SK-N-SH treated with all-trans-retinoic acid at 6 μM for 48 hours (cell line): ENCODE measurements at regions not wholly inside any gene's neighbourhood (a gene's known extent, or its start where the extent isn't known, plus 50 kb on each side); places are given as distances from the start of the nearest gene placed in this dataset.

Source experiments
- ATAC-seq: fragments of 200-7000 bp; cut with Tn5 transposase; 3 replicates; pipeline ENCODE4 v1.9.1; 2020; ENCODE audit warnings: mild to moderate bottlenecking, moderate library complexity
- ARNTL ChIP-seq: fragments of 450-650 bp; formaldehyde crosslinking; IDR thresholded peaks from 2 replicates; pipeline ENCODE4 v1.5.0; 2020; ENCODE audit warnings: low read depth, mild to moderate bottlenecking, moderate library complexity, borderline replicate concordance
- BACH2 ChIP-seq: fragments of 250-450 bp; sonication (Bioruptor Pico); IDR thresholded peaks from 2 replicates; pipeline ENCODE4 v1.9.0; 2021; ENCODE audit warnings: mild to moderate bottlenecking, borderline replicate concordance
- CSDC2 ChIP-seq: fragments of 250-450 bp; sonication (Bioruptor Pico); IDR thresholded peaks from 2 replicates; pipeline ENCODE4 v1.5.0; 2020; ENCODE audit warnings: mild to moderate bottlenecking, moderate library complexity
- CSRNP3 ChIP-seq: fragments of 250-450 bp; sonication (Bioruptor Pico); IDR thresholded peaks from 2 replicates; pipeline ENCODE4 v1.5.1; 2021; ENCODE audit warnings: mild to moderate bottlenecking, moderate library complexity
- ESRRG ChIP-seq: fragments of 250-450 bp; sonication (Bioruptor Pico); IDR thresholded peaks from 2 replicates; pipeline ENCODE4 v1.6.1; 2021; ENCODE audit warnings: mild to moderate bottlenecking
- GLIS3 ChIP-seq: fragments of 250-450 bp; sonication (Bioruptor Pico); IDR thresholded peaks from 2 replicates; pipeline ENCODE4 v1.5.0; 2020; ENCODE audit warnings: mild to moderate bottlenecking, moderate library complexity
- ISL1 ChIP-seq: fragments of 250-450 bp; sonication (Bioruptor Pico); IDR thresholded peaks from 2 replicates; pipeline ENCODE4 v2.1.2; 2022; ENCODE audit warnings: mild to moderate bottlenecking, moderate library complexity
- OSR1 ChIP-seq: fragments of 250-450 bp; sonication (Bioruptor Pico); IDR thresholded peaks from 2 replicates; pipeline ENCODE4 v1.8.0; 2022; ENCODE audit warnings: moderate library complexity, mild to moderate bottlenecking, inconsistent platforms
- PPARA ChIP-seq: fragments of 250-450 bp; sonication (Bioruptor Pico); IDR thresholded peaks from 2 replicates; pipeline ENCODE4 v1.5.0; 2020; ENCODE audit warnings: mild to moderate bottlenecking, borderline replicate concordance
- RARB ChIP-seq: fragments of 250-450 bp; sonication (Bioruptor Pico); IDR thresholded peaks from 2 replicates; pipeline ENCODE4 v1.8.0; 2021; ENCODE audit warnings: mild to moderate bottlenecking, moderate library complexity
- SNAI2 ChIP-seq: fragments of 250-450 bp; sonication (Bioruptor Pico); IDR thresholded peaks from 2 replicates; pipeline ENCODE4 v1.5.0; 2020; ENCODE audit warnings: mild to moderate bottlenecking, moderate library complexity
- TCF4 ChIP-seq: fragments of 250-450 bp; sonication (Bioruptor Pico); IDR thresholded peaks from 2 replicates; pipeline ENCODE4 v1.8.0; 2021; ENCODE audit warnings: mild to moderate bottlenecking, moderate library complexity, borderline replicate concordance
- TSHZ2 ChIP-seq: fragments of 250-450 bp; sonication (Bioruptor Pico); IDR thresholded peaks from 2 replicates; pipeline ENCODE4 v1.5.0; 2020; ENCODE audit warnings: mild to moderate bottlenecking, moderate library complexity
- ZC3H10 ChIP-seq: fragments of 250-450 bp; sonication (Bioruptor Pico); IDR thresholded peaks from 2 replicates; pipeline ENCODE4 v1.5.1; 2021; ENCODE audit warnings: mild to moderate bottlenecking, moderate library complexity
- ZFP30 ChIP-seq: fragments of 450-650 bp; formaldehyde crosslinking; IDR thresholded peaks from 2 replicates; pipeline ENCODE4 v1.5.0; 2022; ENCODE audit warnings: mild to moderate bottlenecking, moderate library complexity
- ZNF565 ChIP-seq: fragments of 450-650 bp; formaldehyde crosslinking; conservative IDR thresholded peaks from 2 replicates; pipeline ENCODE4 v1.5.0; 2020; ENCODE audit warnings: low read depth, mild to moderate bottlenecking, moderate library complexity
- ZNF70 ChIP-seq: fragments of 450-650 bp; formaldehyde crosslinking; IDR thresholded peaks from 2 replicates; pipeline ENCODE4 v1.5.0; 2020; ENCODE audit warnings: mild to moderate bottlenecking, moderate library complexity
- ZNF8 ChIP-seq: fragments of 450-650 bp; formaldehyde crosslinking; IDR thresholded peaks from 2 replicates; pipeline ENCODE4 v1.5.0; 2020; ENCODE audit warnings: mild to moderate bottlenecking, moderate library complexity
- TF ChIP-seq, protein P1 (sequence below): fragments of 250-450 bp; sonication (Bioruptor Pico); IDR thresholded peaks from 2 replicates; pipeline ENCODE4 v1.8.0; 2020; ENCODE audit warnings: mild to moderate bottlenecking, moderate library complexity, borderline replicate concordance
- TF ChIP-seq, protein P2 (sequence below): fragments of 250-450 bp; sonication (Bioruptor Pico); IDR thresholded peaks from 2 replicates; pipeline ENCODE4 v1.8.0; 2021; ENCODE audit warnings: low read depth, mild to moderate bottlenecking, moderate library complexity, borderline replicate concordance

DNA sequence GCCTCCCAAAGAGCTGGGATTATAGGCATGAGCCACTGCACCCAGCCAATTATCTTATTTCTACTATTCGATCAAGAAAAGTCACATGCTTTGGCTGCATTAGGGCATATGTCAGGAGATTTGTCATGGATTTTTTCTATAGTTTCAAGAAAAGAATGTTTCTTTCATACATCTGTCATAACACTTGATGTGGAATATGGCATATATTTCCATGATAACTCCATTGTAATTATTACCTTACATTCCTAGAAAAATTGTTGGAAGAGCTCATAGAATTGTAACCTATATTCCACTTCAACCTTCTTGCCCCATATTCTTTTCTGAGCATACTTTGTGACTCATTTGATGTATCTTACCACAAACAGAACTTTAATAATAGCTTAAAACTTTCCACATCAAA is 740.9 kb upstream of the FLRT2 start:
- ATAC-seq, result no peak
- TF ChIP-seq ZFP30 (CRISPR knock-in tag), result no peak
- TF ChIP-seq, protein P1, sequence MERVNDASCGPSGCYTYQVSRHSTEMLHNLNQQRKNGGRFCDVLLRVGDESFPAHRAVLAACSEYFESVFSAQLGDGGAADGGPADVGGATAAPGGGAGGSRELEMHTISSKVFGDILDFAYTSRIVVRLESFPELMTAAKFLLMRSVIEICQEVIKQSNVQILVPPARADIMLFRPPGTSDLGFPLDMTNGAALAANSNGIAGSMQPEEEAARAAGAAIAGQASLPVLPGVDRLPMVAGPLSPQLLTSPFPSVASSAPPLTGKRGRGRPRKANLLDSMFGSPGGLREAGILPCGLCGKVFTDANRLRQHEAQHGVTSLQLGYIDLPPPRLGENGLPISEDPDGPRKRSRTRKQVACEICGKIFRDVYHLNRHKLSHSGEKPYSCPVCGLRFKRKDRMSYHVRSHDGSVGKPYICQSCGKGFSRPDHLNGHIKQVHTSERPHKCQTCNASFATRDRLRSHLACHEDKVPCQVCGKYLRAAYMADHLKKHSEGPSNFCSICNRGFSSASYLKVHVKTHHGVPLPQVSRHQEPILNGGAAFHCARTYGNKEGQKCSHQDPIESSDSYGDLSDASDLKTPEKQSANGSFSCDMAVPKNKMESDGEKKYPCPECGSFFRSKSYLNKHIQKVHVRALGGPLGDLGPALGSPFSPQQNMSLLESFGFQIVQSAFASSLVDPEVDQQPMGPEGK (CRISPR knock-in tag), result no peak
- TF ChIP-seq CSRNP3 (CRISPR knock-in tag), result no peak
- TF ChIP-seq ZC3H10, result no peak
- TF ChIP-seq PPARA (CRISPR knock-in tag), result no peak
- TF ChIP-seq ISL1 (CRISPR knock-in tag), result no peak
- TF ChIP-seq RARB (CRISPR knock-in tag), result no peak
- no peak for TF ChIP-seq TCF4
- TF ChIP-seq, all 23 proteins: peak for 0

DNA sequence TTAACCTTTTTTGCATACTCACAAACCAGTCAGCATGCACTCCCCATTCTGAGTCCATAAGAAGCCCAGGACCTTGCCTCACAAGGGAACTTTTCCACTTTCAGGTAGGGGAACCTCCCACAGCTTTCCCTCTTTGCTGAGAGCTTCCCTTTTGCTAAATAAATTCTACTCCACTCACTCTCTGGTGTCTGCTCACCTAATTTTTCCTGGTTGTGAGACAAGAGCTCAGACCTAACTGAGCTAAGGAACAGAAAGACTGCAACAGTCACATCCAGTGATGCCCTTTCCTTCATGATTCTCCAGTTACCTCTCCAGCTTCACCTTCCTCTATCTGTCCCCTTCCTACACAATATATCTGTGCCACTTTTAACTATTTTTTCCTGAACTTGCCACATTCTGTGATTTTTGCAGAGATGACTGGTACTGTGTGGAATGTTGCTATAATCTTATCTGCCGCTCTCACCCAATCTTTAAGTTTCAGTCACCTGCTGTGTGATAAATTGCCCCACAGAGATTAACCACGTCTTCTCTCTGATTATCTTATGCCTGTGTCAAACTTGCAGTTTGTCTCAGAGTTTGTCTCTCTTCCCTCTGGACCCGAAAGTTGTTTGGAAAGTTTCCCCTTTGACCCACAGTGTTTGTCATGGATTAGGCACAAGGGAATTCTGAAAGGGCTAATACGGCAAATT is 737.1 kb upstream of the FLRT2 start:
- TF ChIP-seq ZNF8 (CRISPR knock-in tag), result no peak
- no peak for TF ChIP-seq CSDC2 (CRISPR knock-in tag)
- no peak for TF ChIP-seq ARNTL (CRISPR knock-in tag)
- no peak for TF ChIP-seq ESRRG
- no peak for TF ChIP-seq RARB (CRISPR knock-in tag)
- no peak for TF ChIP-seq ZNF70 (CRISPR knock-in tag)
- no peak for TF ChIP-seq ZNF565
- no peak for TF ChIP-seq CSRNP3 (CRISPR knock-in tag)
- TF ChIP-seq GLIS3 (CRISPR knock-in tag), result no peak
- ATAC-seq, result no peak

- ATAC-seq, result no peak
- TF ChIP-seq BACH2 (CRISPR knock-in tag), result no peak
- TF ChIP-seq ZC3H10, result no peak
- TF ChIP-seq, protein P2, sequence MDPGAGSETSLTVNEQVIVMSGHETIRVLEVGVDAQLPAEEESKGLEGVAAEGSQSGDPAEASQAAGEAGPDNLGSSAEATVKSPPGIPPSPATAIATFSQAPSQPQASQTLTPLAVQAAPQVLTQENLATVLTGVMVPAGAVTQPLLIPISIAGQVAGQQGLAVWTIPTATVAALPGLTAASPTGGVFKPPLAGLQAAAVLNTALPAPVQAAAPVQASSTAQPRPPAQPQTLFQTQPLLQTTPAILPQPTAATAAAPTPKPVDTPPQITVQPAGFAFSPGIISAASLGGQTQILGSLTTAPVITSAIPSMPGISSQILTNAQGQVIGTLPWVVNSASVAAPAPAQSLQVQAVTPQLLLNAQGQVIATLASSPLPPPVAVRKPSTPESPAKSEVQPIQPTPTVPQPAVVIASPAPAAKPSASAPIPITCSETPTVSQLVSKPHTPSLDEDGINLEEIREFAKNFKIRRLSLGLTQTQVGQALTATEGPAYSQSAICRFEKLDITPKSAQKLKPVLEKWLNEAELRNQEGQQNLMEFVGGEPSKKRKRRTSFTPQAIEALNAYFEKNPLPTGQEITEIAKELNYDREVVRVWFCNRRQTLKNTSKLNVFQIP, result no peak
- TF ChIP-seq TSHZ2 (CRISPR knock-in tag), result no peak
- TF ChIP-seq SNAI2, result no peak
- no peak for TF ChIP-seq OSR1
- no peak for TF ChIP-seq CSRNP3 (CRISPR knock-in tag)
- no peak for TF ChIP-seq RARB (CRISPR knock-in tag)
Measured at GRCh38 chr14:84797326-84797725, 732.6 kb upstream of the FLRT2 start.
